ENCODE measurements at regions not wholly inside any gene's neighbourhood (a gene's known extent, or its start where the extent isn't known, plus 50 kb on each side); places are given as distances from the start of the nearest gene placed in this dataset.

DNA sequence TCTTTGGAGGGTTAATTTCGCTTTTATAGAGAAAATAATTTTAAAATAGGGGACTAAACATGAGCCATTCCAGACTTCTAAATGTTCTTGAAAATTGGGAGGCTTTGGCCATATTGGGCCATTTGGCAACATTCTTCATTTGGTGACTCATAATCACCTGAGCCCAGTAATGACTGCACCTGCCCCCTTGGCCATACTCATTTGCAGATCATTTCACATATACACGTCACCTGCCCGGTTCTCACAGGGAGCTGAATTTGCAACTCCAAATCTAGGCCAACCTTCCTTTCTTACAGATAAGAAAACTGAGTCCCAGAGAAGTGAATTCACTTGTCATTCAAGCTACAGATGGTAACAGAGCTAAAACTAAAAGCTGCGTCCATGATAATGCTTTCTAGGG, 289.7 kb downstream of the EPHA4 start:
- H3K9me3 ChIP-seq (replicated peaks; ENCODE audit: control insufficient read depth, insufficient read depth, low read depth, low read length): no peaks in the 10 kb centered on the region
- intact Hi-C loops (cut with micrococcal nuclease) (no loop called here), in situ Hi-C loops (cut with MboI) (no loop called here)
- ATAC-seq: no peak
- no peak for DNase-seq (ENCODE audit: extremely low read depth in 1 of 4, low spot score in 3 of 4)
- WGBS (ENCODE audit: insufficient coverage, low coverage, missing lambda C conversion rate): 0% methylated on average over 4 of the region's 4 CpGs
- no peaks in the 10 kb centered on the region for H3K79me2 ChIP-seq (ENCODE audit: control insufficient read depth, insufficient read depth, low read length)
- no peak for TF ChIP-seq POLR2A (conservative IDR thresholded peaks at IDR 0.05)
- TF ChIP-seq, protein P1, sequence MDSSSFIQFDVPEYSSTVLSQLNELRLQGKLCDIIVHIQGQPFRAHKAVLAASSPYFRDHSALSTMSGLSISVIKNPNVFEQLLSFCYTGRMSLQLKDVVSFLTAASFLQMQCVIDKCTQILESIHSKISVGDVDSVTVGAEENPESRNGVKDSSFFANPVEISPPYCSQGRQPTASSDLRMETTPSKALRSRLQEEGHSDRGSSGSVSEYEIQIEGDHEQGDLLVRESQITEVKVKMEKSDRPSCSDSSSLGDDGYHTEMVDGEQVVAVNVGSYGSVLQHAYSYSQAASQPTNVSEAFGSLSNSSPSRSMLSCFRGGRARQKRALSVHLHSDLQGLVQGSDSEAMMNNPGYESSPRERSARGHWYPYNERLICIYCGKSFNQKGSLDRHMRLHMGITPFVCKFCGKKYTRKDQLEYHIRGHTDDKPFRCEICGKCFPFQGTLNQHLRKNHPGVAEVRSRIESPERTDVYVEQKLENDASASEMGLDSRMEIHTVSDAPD (CRISPR knock-in tag; IDR thresholded peaks at IDR 0.05): no peak
- no peak for TF ChIP-seq ZNF316 (IDR thresholded peaks at IDR 0.05)
- no peak for TF ChIP-seq GATAD2B (IDR thresholded peaks at IDR 0.05; ENCODE audit: borderline replicate concordance)
- TF ChIP-seq, protein P2, sequence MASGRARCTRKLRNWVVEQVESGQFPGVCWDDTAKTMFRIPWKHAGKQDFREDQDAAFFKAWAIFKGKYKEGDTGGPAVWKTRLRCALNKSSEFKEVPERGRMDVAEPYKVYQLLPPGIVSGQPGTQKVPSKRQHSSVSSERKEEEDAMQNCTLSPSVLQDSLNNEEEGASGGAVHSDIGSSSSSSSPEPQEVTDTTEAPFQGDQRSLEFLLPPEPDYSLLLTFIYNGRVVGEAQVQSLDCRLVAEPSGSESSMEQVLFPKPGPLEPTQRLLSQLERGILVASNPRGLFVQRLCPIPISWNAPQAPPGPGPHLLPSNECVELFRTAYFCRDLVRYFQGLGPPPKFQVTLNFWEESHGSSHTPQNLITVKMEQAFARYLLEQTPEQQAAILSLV (tag; IDR thresholded peaks at IDR 0.05): no peak
- no peak for TF ChIP-seq HEY1 (CRISPR knock-in tag; IDR thresholded peaks at IDR 0.05; ENCODE audit: borderline replicate concordance)
- TF ChIP-seq RBFOX2 (IDR thresholded peaks at IDR 0.05; ENCODE audit: low read depth, low read length): no peak
- no peak for TF ChIP-seq PTRF (tag; IDR thresholded peaks at IDR 0.05)
- TF ChIP-seq HIVEP1 (CRISPR knock-in tag; IDR thresholded peaks at IDR 0.05): no peak
- TF ChIP-seq ZNF586 (CRISPR knock-in tag; conservative IDR thresholded peaks at IDR 0.05): no peak
- TF ChIP-seq TAF7 (tag; IDR thresholded peaks at IDR 0.05): no peak
- TF ChIP-seq, protein P3, sequence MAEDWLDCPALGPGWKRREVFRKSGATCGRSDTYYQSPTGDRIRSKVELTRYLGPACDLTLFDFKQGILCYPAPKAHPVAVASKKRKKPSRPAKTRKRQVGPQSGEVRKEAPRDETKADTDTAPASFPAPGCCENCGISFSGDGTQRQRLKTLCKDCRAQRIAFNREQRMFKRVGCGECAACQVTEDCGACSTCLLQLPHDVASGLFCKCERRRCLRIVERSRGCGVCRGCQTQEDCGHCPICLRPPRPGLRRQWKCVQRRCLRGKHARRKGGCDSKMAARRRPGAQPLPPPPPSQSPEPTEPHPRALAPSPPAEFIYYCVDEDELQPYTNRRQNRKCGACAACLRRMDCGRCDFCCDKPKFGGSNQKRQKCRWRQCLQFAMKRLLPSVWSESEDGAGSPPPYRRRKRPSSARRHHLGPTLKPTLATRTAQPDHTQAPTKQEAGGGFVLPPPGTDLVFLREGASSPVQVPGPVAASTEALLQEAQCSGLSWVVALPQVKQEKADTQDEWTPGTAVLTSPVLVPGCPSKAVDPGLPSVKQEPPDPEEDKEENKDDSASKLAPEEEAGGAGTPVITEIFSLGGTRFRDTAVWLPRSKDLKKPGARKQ (CRISPR knock-in tag; IDR thresholded peaks at IDR 0.05): no peak
- TF ChIP-seq ZBTB1 (CRISPR knock-in tag; IDR thresholded peaks at IDR 0.05; ENCODE audit: borderline replicate concordance, low read depth): no peak
- TF ChIP-seq, protein P4, sequence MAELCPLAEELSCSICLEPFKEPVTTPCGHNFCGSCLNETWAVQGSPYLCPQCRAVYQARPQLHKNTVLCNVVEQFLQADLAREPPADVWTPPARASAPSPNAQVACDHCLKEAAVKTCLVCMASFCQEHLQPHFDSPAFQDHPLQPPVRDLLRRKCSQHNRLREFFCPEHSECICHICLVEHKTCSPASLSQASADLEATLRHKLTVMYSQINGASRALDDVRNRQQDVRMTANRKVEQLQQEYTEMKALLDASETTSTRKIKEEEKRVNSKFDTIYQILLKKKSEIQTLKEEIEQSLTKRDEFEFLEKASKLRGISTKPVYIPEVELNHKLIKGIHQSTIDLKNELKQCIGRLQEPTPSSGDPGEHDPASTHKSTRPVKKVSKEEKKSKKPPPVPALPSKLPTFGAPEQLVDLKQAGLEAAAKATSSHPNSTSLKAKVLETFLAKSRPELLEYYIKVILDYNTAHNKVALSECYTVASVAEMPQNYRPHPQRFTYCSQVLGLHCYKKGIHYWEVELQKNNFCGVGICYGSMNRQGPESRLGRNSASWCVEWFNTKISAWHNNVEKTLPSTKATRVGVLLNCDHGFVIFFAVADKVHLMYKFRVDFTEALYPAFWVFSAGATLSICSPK (IDR thresholded peaks at IDR 0.05; ENCODE audit: borderline replicate concordance): no peak
- TF ChIP-seq PHF8 (IDR thresholded peaks at IDR 0.05; ENCODE audit: borderline replicate concordance, low read length): no peak
- no peak for TF ChIP-seq CSDE1 (IDR thresholded peaks at IDR 0.05)
- no peak for TF ChIP-seq SMARCA5 (IDR thresholded peaks at IDR 0.05)
- TF ChIP-seq ZFX (CRISPR knock-in tag; IDR thresholded peaks at IDR 0.05): no peak
- TF ChIP-seq TAF1 (IDR thresholded peaks at IDR 0.05; ENCODE audit: control insufficient read depth, extremely low read depth, insufficient read depth, low read length, severe bottlenecking): no peak
- TF ChIP-seq GATA2 (CRISPR knock-in tag; IDR thresholded peaks at IDR 0.05): no peak
- no peak overlapping the region for H3K27ac ChIP-seq (ENCODE audit: extremely low read depth, low read depth, low read length)
- no peaks in the 10 kb centered on the region for H3K27me3 ChIP-seq (ENCODE audit: control insufficient read depth in 2 of 2, insufficient read depth in 2 of 2, low read length in 2 of 2)
- BruUV-seq (replicated peaks): no TSS peak
- FAIRE-seq: no peak
- H3K4me3 ChIP-seq: no peak overlapping the region
- H3K4me1 ChIP-seq (replicated peaks in 1 of 2; ENCODE audit: control insufficient read depth in 2 of 2, insufficient read depth in 2 of 2, low read length in 2 of 2): no peaks in the 10 kb centered on the region
- H2AFZ ChIP-seq (ENCODE audit: low read depth, low read length): no peak overlapping the region
- CTCF ChIA-PET (ENCODE audit: low intra/inter-chr PET ratio): no interaction called here
- H3K36me3 ChIP-seq (ENCODE audit: control insufficient read depth, insufficient read depth, low read length): no peaks in the 10 kb centered on the region
- POLR2A ChIA-PET: no interaction called here
- no peaks in the 10 kb centered on the region for H3K9me1 ChIP-seq (ENCODE audit: control insufficient read depth, insufficient read depth, low read length)
- no peaks in the 10 kb centered on the region for H4K20me1 ChIP-seq (replicated peaks; ENCODE audit: control insufficient read depth, insufficient read depth, low read length)
- H3K9ac ChIP-seq (ENCODE audit: insufficient read depth in 1 of 2, low read depth in 2 of 2, low read length in 2 of 2): no peak overlapping the region
- no peak overlapping the region for H3K4me2 ChIP-seq (ENCODE audit: insufficient read depth, low read length)

All from K562 (cell line).